ENCODE measurements at regions not wholly inside any gene's neighbourhood (a gene's known extent, or its start where the extent isn't known, plus 50 kb on each side); places are given as distances from the start of the nearest gene placed in this dataset.
A peak's percentile ranks its signal among the peaks of the same experiment; 100 is the strongest.

DNA sequence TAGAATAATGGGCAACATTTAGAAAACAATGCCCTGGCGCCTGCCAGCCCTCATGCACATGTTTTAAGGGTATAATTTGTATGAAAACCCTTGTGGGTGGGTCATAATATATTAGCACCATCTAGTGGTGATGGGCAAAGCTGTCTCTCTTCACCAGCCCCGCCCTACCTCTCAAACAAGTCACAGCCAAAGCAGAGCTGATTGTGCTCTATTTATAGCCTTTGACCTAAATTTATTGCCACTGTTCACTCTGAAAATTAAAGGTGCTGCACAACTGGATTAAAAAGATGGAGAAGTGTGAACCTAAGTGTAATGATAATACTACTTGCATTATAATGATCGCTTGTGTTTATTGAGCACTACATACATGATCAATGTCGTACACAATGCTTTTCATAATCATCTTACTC, 131.9 kb upstream of the ANKH start:
- Histone ChIP-seq H3K79me2 (no peaks in the 10 kb centered on the region), H3K4me2 (ENCODE audit: low read length) (no peak overlapping the region), H3K27me3 (ENCODE audit: control insufficient read depth, insufficient read depth, low read length) (no peaks in the 10 kb centered on the region), H3K4me3 (ENCODE audit: low read depth, low read length) (no peak overlapping the region), H3K36me3 (ENCODE audit: control insufficient read depth, insufficient read depth, low read length) (no peaks in the 10 kb centered on the region), H3K27ac (no peak overlapping the region), H3K4me1 (peaks cover 9% of the 10 kb centered on the region), H2AFZ (no peak overlapping the region), H3K9me3 (ENCODE audit: control insufficient read depth, low read length) (no peaks in the 10 kb centered on the region), H3K9ac (no peak overlapping the region)
- TF ChIP-seq, protein P1, sequence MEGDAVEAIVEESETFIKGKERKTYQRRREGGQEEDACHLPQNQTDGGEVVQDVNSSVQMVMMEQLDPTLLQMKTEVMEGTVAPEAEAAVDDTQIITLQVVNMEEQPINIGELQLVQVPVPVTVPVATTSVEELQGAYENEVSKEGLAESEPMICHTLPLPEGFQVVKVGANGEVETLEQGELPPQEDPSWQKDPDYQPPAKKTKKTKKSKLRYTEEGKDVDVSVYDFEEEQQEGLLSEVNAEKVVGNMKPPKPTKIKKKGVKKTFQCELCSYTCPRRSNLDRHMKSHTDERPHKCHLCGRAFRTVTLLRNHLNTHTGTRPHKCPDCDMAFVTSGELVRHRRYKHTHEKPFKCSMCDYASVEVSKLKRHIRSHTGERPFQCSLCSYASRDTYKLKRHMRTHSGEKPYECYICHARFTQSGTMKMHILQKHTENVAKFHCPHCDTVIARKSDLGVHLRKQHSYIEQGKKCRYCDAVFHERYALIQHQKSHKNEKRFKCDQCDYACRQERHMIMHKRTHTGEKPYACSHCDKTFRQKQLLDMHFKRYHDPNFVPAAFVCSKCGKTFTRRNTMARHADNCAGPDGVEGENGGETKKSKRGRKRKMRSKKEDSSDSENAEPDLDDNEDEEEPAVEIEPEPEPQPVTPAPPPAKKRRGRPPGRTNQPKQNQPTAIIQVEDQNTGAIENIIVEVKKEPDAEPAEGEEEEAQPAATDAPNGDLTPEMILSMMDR (IDR thresholded peaks at IDR 0.05): peak; percentile 88

DNA sequence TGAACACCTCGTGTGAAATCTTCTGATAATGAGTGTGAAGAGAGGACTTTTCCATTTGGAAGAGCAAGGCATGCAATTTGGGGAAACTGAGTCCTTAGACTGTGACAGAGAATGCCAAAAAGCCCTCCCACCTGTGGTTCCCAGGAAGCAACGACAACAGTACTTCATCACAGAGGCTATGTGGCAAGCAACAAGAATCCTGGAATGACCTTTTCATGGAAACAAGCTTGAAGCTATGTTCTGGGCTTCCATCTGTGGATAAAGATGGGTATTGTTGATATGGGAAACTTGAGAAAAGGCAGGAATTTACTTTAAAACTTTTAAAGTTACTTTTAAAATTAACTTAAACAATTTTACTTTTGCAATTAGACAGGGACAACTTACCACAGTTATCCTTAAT, 131.2 kb upstream of the ANKH start:
- Histone ChIP-seq H3K27me3 (ENCODE audit: control insufficient read depth, insufficient read depth, low read length) (no peaks in the 10 kb centered on the region), H3K4me2 (ENCODE audit: low read length) (no peak overlapping the region), H3K9me3 (ENCODE audit: control insufficient read depth, low read length) (no peaks in the 10 kb centered on the region), H3K79me2 (no peaks in the 10 kb centered on the region), H3K4me1 (peaks cover 9% of the 10 kb centered on the region), H3K9ac (no peak overlapping the region), H3K36me3 (ENCODE audit: control insufficient read depth, insufficient read depth, low read length) (no peaks in the 10 kb centered on the region), H2AFZ (no peak overlapping the region), H3K4me3 (ENCODE audit: low read depth, low read length) (no peak overlapping the region), H3K27ac (no peak overlapping the region)
- TF ChIP-seq, protein P1 (IDR thresholded peaks at IDR 0.05): no peak

DNA sequence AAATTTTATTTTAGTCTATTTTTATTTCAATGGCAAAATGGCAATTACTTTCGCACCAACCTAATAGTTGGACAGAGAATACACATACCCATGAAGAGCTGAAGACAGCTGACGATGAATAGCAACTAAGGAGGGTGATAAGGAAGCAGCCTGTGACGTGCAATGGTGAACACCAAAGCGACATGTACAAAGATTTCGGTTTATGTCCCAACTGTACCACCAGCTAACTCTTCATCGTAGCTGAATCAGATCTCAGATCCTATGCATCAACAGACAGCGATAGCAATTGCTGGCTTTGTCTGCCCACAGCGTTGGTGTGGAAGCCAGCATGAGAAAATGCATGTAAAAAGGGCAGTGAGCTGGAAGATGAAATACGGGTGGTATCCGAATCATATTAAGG, 130.6 kb upstream of the ANKH start:
- no peaks in the 10 kb centered on the region for H3K36me3 ChIP-seq (ENCODE audit: control insufficient read depth, insufficient read depth, low read length)
- H2AFZ ChIP-seq: no peak overlapping the region
- H3K27ac ChIP-seq: no peak overlapping the region
- no peaks in the 10 kb centered on the region for H3K9me3 ChIP-seq (ENCODE audit: control insufficient read depth, low read length)
- no peak overlapping the region for H3K9ac ChIP-seq
- H3K79me2 ChIP-seq: no peaks in the 10 kb centered on the region
- H3K27me3 ChIP-seq (ENCODE audit: control insufficient read depth, insufficient read depth, low read length): no peaks in the 10 kb centered on the region
- no peak overlapping the region for H3K4me3 ChIP-seq (ENCODE audit: low read depth, low read length)
- no peak overlapping the region for H3K4me2 ChIP-seq (ENCODE audit: low read length)
- peaks cover 9% of the 10 kb centered on the region for H3K4me1 ChIP-seq
- TF ChIP-seq, protein P1 (IDR thresholded peaks at IDR 0.05): no peak

DNA sequence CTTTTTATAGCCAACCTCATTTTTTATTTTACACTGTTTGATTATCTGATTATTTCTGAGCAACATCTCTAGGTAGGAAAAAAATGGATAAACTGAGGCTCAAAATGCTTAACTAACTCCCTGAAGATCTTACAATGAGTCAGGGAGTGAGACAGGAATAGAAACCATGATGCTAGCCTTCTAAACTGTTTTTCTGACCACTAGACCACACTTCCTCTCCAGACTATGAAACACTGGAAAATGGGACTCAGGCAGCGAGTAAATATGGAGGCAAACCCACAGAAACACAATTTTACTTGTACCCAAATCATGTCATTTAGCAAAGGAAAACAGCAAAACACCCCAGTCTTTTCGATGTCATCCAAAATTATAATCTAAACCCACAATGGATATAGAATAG, 129.9 kb upstream of the ANKH start:
- Histone ChIP-seq H2AFZ (no peak overlapping the region), H3K36me3 (ENCODE audit: control insufficient read depth, insufficient read depth, low read length) (no peaks in the 10 kb centered on the region), H3K4me1 (peaks cover 9% of the 10 kb centered on the region), H3K27me3 (ENCODE audit: control insufficient read depth, insufficient read depth, low read length) (no peaks in the 10 kb centered on the region), H3K9me3 (ENCODE audit: control insufficient read depth, low read length) (no peaks in the 10 kb centered on the region), H3K79me2 (no peaks in the 10 kb centered on the region), H3K4me2 (ENCODE audit: low read length) (no peak overlapping the region), H3K9ac (no peak overlapping the region), H3K4me3 (ENCODE audit: low read depth, low read length) (no peak overlapping the region), H3K27ac (no peak overlapping the region)
- TF ChIP-seq, protein P1 (IDR thresholded peaks at IDR 0.05): no peak

DNA sequence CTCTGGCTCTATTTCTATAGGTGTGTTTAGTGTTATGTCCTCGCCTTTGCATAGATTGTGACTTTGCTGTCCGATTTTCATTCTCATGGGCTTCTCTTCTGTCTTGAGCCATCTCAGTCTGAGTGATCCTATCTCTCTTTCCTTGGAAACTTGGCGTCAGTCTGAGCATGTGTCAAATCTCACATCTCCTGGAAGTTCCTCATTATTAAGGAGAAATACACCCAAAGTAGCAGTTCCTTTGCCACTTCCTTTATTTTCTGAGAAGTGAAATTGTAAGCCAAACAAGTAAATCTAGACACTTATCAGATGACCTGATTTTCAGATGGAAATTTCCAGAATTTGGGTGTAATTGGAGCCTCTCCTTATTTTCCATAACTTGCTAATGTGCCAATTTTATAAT, 126.9 kb upstream of the ANKH start:
- H3K4me1 ChIP-seq: peaks cover 9% of the 10 kb centered on the region

More for the DNA sequence above, 126.9 kb upstream of the ANKH start:
- Histone ChIP-seq H3K4me3 (ENCODE audit: low read depth, low read length) (no peak overlapping the region), H3K36me3 (ENCODE audit: control insufficient read depth, insufficient read depth, low read length) (no peaks in the 10 kb centered on the region), H3K9me3 (ENCODE audit: control insufficient read depth, low read length) (no peaks in the 10 kb centered on the region), H3K9ac (no peak overlapping the region), H3K27ac (no peak overlapping the region), H3K79me2 (no peaks in the 10 kb centered on the region), H3K27me3 (ENCODE audit: control insufficient read depth, insufficient read depth, low read length) (no peaks in the 10 kb centered on the region), H2AFZ (no peak overlapping the region), H3K4me2 (ENCODE audit: low read length) (no peak overlapping the region)
- TF ChIP-seq, protein P1 (IDR thresholded peaks at IDR 0.05): no peak
